GM23248 (cell line): ENCODE measurements at regions not wholly inside any gene's neighbourhood (a gene's known extent, or its start where the extent isn't known, plus 50 kb on each side); places are given as distances from the start of the nearest gene placed in this dataset.

ENCODE experiments used
- EZH2 ChIP-seq: fragments of 200-600 bp; sonication (generic); IDR thresholded peaks from 2 replicates; pipeline ENCODE4 v1.6.1; 2018; ENCODE audit warnings: antibody characterized with exemption, mild to moderate bottlenecking; ENCODE audit not compliant: insufficient read depth, poor library complexity, severe bottlenecking
- EZH2phosphoT487 ChIP-seq: fragments of 200-600 bp; sonication (generic); IDR thresholded peaks from 2 replicates; pipeline ENCODE4 v1.6.1; 2018; ENCODE audit warnings: antibody characterized with exemption, moderate library complexity, mild to moderate bottlenecking, low read depth; ENCODE audit not compliant: insufficient read depth

DNA sequence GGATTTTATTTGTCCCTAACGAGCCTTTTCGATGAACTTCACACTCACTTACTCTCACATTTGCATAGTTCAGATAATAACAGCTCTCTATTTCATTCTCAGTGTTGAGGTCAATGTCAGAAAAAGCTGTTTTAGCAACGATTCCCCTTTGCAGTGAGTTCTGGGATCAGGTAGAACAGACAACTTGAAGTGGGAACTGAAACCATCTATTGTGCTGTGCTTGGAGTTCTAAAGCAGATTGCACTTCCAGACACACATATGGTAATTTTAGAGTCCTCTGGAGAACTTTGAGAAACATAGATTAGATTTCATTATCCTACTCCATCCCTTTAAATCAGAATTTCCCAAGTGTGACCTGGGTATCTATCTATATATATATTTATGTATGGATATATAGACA is 124.6 kb upstream of the BLID start:
- TF ChIP-seq EZH2 (no peak), EZH2phosphoT487 (no peak)
